HG03196 (cell line): ENCODE measurements at regions not wholly inside any gene's neighbourhood (a gene's known extent, or its start where the extent isn't known, plus 50 kb on each side); places are given as distances from the start of the nearest gene placed in this dataset.
"Not testable (repeated sequence)": the region's sequence is repeated elsewhere in the genome, so short reads cannot be mapped to it uniquely, and the experiment has no call there.

Source experiments
- ATAC-seq: cut with Tn5 transposase; IDR thresholded peaks from one replicate; pipeline ENCODE4 v1.9.1; 2021; ENCODE audit not compliant: unreplicated experiment

DNA sequence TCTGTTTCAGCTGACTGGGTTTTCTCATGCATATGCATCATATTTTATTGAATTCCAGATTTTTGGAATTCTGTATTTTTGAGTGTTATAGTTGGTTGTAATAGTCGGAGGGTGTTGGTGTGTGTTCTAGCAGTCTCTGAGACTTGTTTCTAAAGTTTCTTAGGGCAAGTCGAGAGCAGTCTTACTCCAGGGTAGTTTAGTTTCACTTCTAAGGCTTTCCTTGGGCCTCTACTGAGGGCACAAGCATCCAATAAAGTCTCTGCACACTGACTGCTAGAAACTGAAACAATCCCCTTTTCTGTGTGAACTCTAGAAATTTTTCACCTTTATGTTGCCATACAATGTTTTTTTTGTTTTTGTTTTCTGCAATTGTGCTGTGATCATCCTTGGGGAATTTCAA, 663.7 kb upstream of the LRATD1 start:
- no peak for ATAC-seq

GRCh38 chr2:13986119-13986720, 646.3 kb upstream of the LRATD1 start:
- ATAC-seq, result no peak

- ATAC-seq, result no peak
These were observed 636.0 kb upstream of the LRATD1 start for GRCh38 chr2:13996527-13996926.

DNA sequence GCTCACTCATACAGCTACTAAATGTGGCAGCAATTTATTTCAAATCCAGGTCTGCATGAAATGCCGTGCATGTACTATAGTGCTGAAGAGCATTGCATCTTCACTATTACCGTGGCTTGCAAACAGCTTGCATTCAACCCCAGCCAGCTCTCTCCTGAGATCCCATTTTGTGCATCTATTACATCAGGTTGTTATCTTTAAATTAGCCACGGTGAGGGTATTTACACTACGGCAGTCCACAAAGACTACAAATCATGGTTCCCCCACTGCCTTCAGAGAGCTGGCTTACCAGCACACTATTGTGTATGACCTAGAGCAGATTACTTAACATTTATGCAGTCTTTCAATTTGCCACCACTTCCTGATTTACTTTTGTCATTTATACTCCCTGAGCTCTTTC, 621.3 kb upstream of the LRATD1 start:
- ATAC-seq, result no peak

- ATAC-seq, result no peak
These were observed 617.3 kb upstream of the LRATD1 start for GRCh38 chr2:14015113-14015630.

GRCh38 chr2:14016289-14016955, 616.1 kb upstream of the LRATD1 start:
- ATAC-seq, result no peak

DNA sequence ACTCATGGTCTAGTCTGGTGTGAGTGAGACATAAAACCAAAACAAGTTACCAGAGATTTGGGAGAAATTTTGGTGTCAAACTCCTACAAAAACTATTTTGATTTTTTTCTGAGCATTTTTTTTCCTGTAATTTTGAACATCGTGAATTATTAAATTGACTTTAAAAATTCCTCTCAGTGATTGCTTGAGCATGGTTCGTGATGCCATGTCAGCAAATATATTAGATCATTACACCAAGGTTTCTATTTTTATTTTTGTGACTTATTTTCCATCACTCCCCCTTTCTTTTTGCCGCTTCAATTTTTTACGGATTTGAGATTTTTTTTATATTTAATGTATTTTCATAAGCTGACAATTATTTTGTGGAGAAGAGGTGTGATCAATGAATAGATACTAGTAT, 613.9 kb upstream of the LRATD1 start:
- ATAC-seq, result no peak

GRCh38 chr2:14023558-14023957, 609.0 kb upstream of the LRATD1 start:
- ATAC-seq, result no peak

- ATAC-seq, result no peak
These were observed 593.4 kb upstream of the LRATD1 start for GRCh38 chr2:14039134-14039533.

DNA sequence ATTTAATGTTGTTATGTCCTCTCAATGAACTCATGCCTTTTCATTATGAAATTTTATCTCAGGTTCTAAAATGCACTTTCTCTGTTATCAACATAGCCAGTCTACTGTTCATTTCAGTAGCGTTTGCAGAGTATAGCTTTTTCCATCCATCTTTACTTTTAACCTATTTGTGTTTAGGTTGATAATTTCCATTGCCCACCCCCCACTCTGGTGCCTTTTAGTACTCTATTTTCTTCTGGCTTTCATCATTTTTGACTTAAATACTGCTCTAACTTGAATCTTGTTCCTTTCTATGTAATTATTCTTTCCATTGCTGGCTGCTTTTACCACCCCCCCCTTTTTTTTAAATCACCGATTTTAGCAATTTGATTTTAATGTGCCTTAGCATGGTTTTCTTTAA, 585.0 kb upstream of the LRATD1 start:
- no peak for ATAC-seq

GRCh38 chr2:14051401-14051800, 581.1 kb upstream of the LRATD1 start:
- no peak for ATAC-seq

GRCh38 chr2:14053105-14053504, 579.4 kb upstream of the LRATD1 start:
- ATAC-seq, result no peak

- no peak for ATAC-seq
These were observed 568.2 kb upstream of the LRATD1 start for GRCh38 chr2:14064346-14064745.

DNA sequence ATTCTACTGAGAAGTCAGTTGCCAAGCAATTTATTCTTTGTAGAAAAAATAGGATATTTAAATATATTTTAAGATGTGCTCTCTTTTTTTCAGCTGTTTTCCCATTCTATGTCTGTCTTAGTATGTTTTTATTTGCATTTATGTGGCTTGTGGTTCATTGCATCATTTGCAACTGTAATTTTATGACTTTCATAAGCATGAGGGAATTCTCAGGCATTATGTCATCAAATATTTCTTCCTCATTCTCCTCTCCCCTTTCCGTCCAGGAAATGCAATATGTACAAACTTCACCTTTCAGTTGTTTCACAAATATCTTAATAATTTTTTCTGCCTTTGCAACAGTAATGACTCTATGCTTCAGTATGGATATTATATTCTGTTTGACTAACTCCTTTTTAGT, 560.2 kb upstream of the LRATD1 start:
- ATAC-seq, result no peak

- no peak for ATAC-seq
These were observed 557.8 kb upstream of the LRATD1 start for GRCh38 chr2:14074691-14075090.

GRCh38 chr2:14079576-14079975, 552.9 kb upstream of the LRATD1 start:
- no peak for ATAC-seq

DNA sequence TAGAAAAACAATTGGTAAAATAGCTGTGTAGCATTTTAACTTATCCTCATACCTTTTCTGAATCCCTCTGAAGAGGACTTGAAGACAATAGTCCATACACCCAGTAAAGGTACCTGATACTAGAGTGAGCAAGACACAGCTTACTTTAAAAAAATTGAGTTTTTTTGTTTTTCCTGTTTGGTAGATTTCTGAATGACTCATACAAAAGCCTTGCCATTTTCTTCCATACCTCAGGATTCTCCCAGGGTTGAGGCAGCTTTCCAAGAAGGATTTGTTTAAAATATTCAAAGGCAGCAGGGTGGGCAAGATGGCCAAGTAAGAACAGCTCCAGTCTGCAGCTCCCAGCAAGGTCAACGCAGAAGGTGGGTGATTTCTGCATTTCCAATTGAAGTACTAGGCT, 551.0 kb upstream of the LRATD1 start:
- ATAC-seq, result no peak

- no peak for ATAC-seq
These were observed 549.9 kb upstream of the LRATD1 start for GRCh38 chr2:14082640-14083039.

GRCh38 chr2:14094592-14094991, 537.9 kb upstream of the LRATD1 start:
- ATAC-seq, result no peak

DNA sequence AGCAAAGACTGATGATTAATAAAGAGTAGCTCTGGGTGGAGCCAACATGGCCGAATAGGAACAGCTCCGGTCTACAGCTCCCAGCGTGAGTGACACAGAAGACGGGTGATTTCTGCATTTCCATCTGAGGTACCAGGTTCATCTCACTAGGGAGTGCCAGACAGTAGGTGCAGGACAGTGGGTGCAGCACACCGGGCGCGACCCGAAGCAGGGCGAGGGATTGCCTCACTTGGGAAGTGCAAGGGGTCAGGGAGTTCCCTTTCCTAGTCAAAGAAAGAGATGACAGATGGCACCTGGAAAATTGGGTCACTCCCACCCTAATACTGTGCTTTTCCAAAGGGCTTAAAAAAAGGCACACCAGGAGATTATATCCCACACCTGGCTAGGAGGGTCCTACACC, 533.4 kb upstream of the LRATD1 start:
- not testable (repeated sequence) for ATAC-seq

GRCh38 chr2:14114275-14114674, 518.2 kb upstream of the LRATD1 start:
- ATAC-seq, result no peak

DNA sequence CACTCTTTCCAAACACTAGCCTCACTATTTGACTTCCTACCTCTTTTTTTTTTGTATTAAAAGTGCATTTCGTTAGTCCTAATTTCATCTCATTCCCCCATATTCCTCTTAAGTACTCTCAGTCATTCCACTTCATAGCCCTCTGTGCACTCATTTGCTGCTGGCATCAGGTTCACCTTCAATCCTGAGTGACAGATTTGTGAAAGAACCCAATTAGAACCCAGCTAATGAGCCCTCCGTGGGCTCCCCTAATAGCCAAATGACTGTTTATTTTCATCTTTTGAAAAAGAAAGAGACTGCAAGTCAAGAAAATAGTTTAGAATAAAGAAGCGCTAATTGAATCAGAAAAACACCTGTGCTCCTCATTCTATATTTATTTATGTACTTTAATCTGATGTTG, 512.1 kb upstream of the LRATD1 start:
- ATAC-seq, result no peak
